Stimulated activated naive B cell treated with anti-CD40 and anti-IgM and Interleukin-4, amounts not matched to agents 10 μg/mL and 1 μg/mL and 100 μg/mL, for 72 hours (primary cell): ENCODE measurements at regions not wholly inside any gene's neighbourhood (a gene's known extent, or its start where the extent isn't known, plus 50 kb on each side); places are given as distances from the start of the nearest gene placed in this dataset.
"Not testable (repeated sequence)": the region's sequence is repeated elsewhere in the genome, so short reads cannot be mapped to it uniquely, and the experiment has no call there.

Experiments
- ATAC-seq, 2 donors: fragments of 150-1000 bp; cut with Tn5 transposase; replicated peaks; 2 replicates each; pipeline ENCODE4 v1.10.0; 2021; ENCODE audit warnings: moderate library complexity in 1 of 2
- DNase-seq: peaks from one replicate; pipeline ENCODE4 v3.0.0; 2021
- H3K27ac Mint-ChIP-seq: one replicate; pipeline ENCODE4 v1.8.0; 2022; ENCODE audit warnings: mild to moderate bottlenecking, mixed read lengths
- H3K27me3 Mint-ChIP-seq, 2 donors: one replicate each; pipeline ENCODE4 v1.8.0; 2022; ENCODE audit warnings: mixed read lengths in 2 of 2
- H3K36me3 Mint-ChIP-seq, 2 donors: one replicate each; pipeline ENCODE4 v1.8.0; 2022; ENCODE audit warnings: mixed read lengths in 2 of 2, mild to moderate bottlenecking in 1 of 2
- H3K4me1 Mint-ChIP-seq, 2 donors: one replicate each; pipeline ENCODE4 v1.8.0; 2022; ENCODE audit warnings: mixed read lengths in 2 of 2, mild to moderate bottlenecking in 1 of 2
- H3K4me3 Mint-ChIP-seq, 2 donors: one replicate each; pipeline ENCODE4 v1.8.0; 2022; ENCODE audit warnings: mild to moderate bottlenecking in 2 of 2, mixed read lengths in 2 of 2, moderate library complexity in 1 of 2
- H3K9me3 Mint-ChIP-seq, 2 donors: one replicate each; pipeline ENCODE4 v1.8.0; 2022; ENCODE audit warnings: mixed read lengths in 2 of 2, mild to moderate bottlenecking in 1 of 2

- peaks cover 17 to 36% of the 10 kb centered on the region in 2 donors for H3K9me3 Mint-ChIP-seq
- ATAC-seq, H3K4me3 Mint-ChIP-seq, H3K4me1 Mint-ChIP-seq, DNase-seq, H3K27ac Mint-ChIP-seq: not testable (repeated sequence)
- peaks cover 0 to 10% of the 10 kb centered on the region in 2 donors for H3K36me3 Mint-ChIP-seq
- peaks cover 8 to 16% of the 10 kb centered on the region in 2 donors for H3K27me3 Mint-ChIP-seq
Observed at GRCh38 chr7:97234494-97234893, 117.0 kb downstream of the SDHAF3 start.

DNA sequence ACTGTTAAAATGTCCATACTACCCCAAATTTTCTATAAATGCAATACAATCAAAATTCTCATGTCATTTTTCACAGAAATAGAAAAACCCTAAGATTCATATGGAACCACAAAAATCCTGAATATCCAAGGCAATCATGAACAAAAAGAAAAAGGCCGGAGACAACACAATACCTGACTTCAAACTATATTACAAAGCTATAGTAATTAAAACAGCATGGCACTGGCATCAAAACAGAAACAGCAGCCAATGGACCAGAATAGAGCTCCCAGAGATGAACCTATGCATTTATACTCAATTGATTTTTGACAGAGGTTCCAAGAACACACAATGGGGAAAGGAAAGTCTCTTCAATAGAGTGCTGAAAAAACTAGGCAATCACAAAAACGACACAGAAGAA is 128.8 kb downstream of the SDHAF3 start:
- H3K27me3 Mint-ChIP-seq: no peaks in the 10 kb centered on the region
- no peak overlapping the region for H3K27ac Mint-ChIP-seq
- H3K9me3 Mint-ChIP-seq: peaks cover 5 to 20% of the 10 kb centered on the region in 2 donors
- no peaks in the 10 kb centered on the region for H3K4me1 Mint-ChIP-seq
- no peak overlapping the region for H3K4me3 Mint-ChIP-seq
- ATAC-seq (no peak), DNase-seq (no peak)
- H3K36me3 Mint-ChIP-seq: no peaks in the 10 kb centered on the region

DNA sequence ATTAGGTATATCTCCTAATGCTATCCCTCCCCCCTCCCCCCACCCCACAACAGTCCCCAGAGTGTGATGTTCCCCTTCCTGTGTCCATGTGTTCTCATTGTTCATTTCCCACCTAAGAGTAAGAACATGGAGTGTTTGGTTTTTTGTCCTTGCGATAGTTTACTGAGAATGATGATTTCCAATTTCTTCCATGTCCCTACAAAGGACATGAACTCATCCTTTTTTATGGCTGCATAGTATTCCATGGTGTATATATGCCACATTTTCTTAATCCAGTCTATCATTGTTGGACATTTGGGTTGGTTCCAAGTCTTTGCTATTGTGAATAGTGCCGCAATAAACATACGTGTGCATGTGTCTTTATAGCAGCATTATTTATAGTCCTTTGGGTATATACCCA is 140.7 kb downstream of the SDHAF3 start:
- H3K36me3 Mint-ChIP-seq, H3K4me3 Mint-ChIP-seq, H3K27ac Mint-ChIP-seq, DNase-seq, H3K9me3 Mint-ChIP-seq, ATAC-seq, H3K4me1 Mint-ChIP-seq, H3K27me3 Mint-ChIP-seq: not testable (repeated sequence)

GRCh38 chr7:97269741-97270140 is 152.2 kb downstream of the SDHAF3 start:
- ATAC-seq (no peak), DNase-seq (no peak)
- Mint-ChIP-seq H3K27me3 (no peaks in the 10 kb centered on the region), H3K9me3 (peaks cover 4 to 6% of the 10 kb centered on the region in 2 donors), H3K27ac (no peak overlapping the region), H3K4me1 (no peaks in the 10 kb centered on the region), H3K36me3 (no peaks in the 10 kb centered on the region), H3K4me3 (no peak overlapping the region)

GRCh38 chr7:97270280-97270679 is 152.8 kb downstream of the SDHAF3 start:
- DNase-seq (no peak), ATAC-seq (no peak)
- no peak overlapping the region for H3K27ac Mint-ChIP-seq
- H3K9me3 Mint-ChIP-seq: peaks cover 4 to 6% of the 10 kb centered on the region in 2 donors
- H3K36me3 Mint-ChIP-seq: no peaks in the 10 kb centered on the region
- H3K4me1 Mint-ChIP-seq: no peaks in the 10 kb centered on the region
- H3K4me3 Mint-ChIP-seq: no peak overlapping the region
- H3K27me3 Mint-ChIP-seq: no peaks in the 10 kb centered on the region

DNA sequence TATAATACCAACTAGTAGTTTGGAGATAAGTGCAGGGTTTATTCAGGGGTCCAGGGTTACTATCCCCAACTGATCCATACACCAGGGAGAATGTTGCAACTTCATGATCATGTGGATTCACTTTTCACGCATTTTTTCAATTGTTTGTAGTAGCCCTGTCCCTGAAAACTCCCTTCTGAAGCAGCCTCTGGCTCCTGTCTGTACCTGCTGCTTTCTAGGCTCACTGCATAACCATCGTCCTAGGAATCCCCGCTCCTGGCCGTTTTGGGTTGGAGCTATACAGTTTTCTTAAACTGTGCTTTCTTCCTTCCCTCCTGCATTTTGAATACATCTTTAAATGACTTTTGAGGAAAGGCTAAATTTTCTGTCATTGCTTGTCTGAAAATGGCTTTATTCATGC is 154.1 kb downstream of the SDHAF3 start:
- Mint-ChIP-seq H3K4me3 (no peak overlapping the region), H3K4me1 (no peaks in the 10 kb centered on the region), H3K27me3 (no peaks in the 10 kb centered on the region), H3K9me3 (peaks cover 4 to 9% of the 10 kb centered on the region in 2 donors), H3K27ac (no peak overlapping the region), H3K36me3 (no peaks in the 10 kb centered on the region)
- ATAC-seq (no peak), DNase-seq (no peak)

- Mint-ChIP-seq H3K27ac (no peak overlapping the region), H3K9me3 (peaks cover 4 to 9% of the 10 kb centered on the region in 2 donors), H3K4me3 (no peak overlapping the region), H3K4me1 (no peaks in the 10 kb centered on the region), H3K27me3 (no peaks in the 10 kb centered on the region), H3K36me3 (no peaks in the 10 kb centered on the region)
- ATAC-seq (peak in 1 of 2 donors; percentile 22), DNase-seq (no peak)
Observed at GRCh38 chr7:97272237-97272975, 154.9 kb downstream of the SDHAF3 start.

DNA sequence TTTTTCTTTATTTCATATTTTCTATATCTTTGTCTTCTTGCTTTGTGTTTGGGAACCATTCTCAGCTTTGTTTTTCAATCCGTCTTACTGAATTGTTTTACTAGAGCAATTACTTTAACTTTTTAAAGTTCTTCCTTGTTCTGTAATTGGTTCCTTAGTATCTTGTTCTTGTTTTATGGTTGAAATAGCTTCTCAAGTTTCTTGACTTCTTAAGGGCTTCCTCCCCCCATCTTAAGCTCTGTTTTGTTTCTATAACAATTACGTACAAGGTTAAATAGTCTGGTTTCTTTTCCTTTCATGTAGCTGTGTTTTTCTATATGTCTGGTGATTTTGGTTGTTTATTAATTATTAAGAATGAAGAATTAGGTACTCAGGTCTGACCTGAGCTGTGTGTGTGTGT is 158.0 kb downstream of the SDHAF3 start:
- DNase-seq: no peak
- H3K9me3 Mint-ChIP-seq: peaks cover 4 to 9% of the 10 kb centered on the region in 2 donors
- H3K36me3 Mint-ChIP-seq: no peaks in the 10 kb centered on the region
- no peak overlapping the region for H3K4me3 Mint-ChIP-seq
- H3K27ac Mint-ChIP-seq: no peak overlapping the region
- H3K4me1 Mint-ChIP-seq: no peaks in the 10 kb centered on the region
- ATAC-seq: no peak
- H3K27me3 Mint-ChIP-seq: no peaks in the 10 kb centered on the region

GRCh38 chr7:97280950-97281349 is 163.5 kb downstream of the SDHAF3 start:
- H3K4me1 Mint-ChIP-seq: no peaks in the 10 kb centered on the region
- no peaks in the 10 kb centered on the region for H3K36me3 Mint-ChIP-seq

DNA sequence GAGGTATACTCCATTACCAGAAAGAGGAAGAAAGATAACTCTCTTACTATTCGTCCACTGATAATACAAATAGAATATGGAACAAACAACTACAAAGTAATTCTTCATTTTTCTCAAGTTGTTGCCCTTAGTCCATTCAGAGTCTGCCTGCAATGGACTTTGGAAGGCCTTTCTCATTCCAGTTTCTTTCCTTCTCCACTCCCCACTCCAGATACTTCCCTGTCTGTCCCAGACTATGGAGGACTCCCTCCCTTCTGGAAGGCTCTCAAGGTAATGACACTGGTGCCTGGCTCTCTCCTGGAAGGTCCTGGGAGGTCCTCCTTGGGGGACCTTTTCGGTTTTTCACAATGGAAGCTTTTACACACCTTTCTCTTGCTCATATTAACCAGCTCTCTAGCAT is 167.8 kb downstream of the SDHAF3 start:
- no peak for ATAC-seq
- Mint-ChIP-seq H3K4me1 (no peaks in the 10 kb centered on the region), H3K27ac (no peak overlapping the region), H3K27me3 (no peaks in the 10 kb centered on the region), H3K4me3 (no peak overlapping the region), H3K9me3 (no peaks in the 10 kb centered on the region), H3K36me3 (no peaks in the 10 kb centered on the region)
- no peak for DNase-seq

More at GRCh38 chr7:97280950-97281349, 163.5 kb downstream of the SDHAF3 start:
- H3K9me3 Mint-ChIP-seq: no peaks in the 10 kb centered on the region
- no peak for ATAC-seq
- H3K4me3 Mint-ChIP-seq: no peak overlapping the region
- no peaks in the 10 kb centered on the region for H3K27me3 Mint-ChIP-seq
- H3K27ac Mint-ChIP-seq: no peak overlapping the region
- DNase-seq: no peak

DNA sequence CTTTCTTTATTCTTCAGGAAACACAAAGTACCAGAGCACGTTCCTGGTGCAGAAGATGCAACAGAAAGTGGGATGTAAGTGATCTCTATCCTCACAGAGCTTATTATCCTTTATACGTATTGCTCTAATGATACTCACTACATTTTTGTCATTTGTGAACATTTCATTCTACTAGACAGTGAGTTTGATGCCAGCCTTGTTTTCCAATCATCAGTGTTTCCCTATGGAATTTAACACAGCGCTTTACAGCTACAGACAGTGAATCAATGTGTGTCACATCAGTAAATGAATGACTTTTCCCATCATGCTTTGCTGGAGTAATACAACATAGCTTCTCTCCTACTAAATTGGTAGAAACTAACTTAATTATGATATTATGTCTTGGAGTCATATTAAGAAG is 175.5 kb downstream of the SDHAF3 start:
- Mint-ChIP-seq H3K4me1 (no peaks in the 10 kb centered on the region), H3K27me3 (no peaks in the 10 kb centered on the region), H3K27ac (no peak overlapping the region), H3K9me3 (no peaks in the 10 kb centered on the region), H3K4me3 (no peak overlapping the region), H3K36me3 (no peaks in the 10 kb centered on the region)
- ATAC-seq (no peak), DNase-seq (no peak)

GRCh38 chr7:97298561-97298960 is 181.1 kb downstream of the SDHAF3 start:
- Mint-ChIP-seq H3K4me3 (no peak overlapping the region), H3K27me3 (no peaks in the 10 kb centered on the region), H3K9me3 (no peaks in the 10 kb centered on the region), H3K27ac (no peak overlapping the region), H3K36me3 (no peaks in the 10 kb centered on the region), H3K4me1 (no peaks in the 10 kb centered on the region)
- DNase-seq: no peak
- no peak for ATAC-seq

DNA sequence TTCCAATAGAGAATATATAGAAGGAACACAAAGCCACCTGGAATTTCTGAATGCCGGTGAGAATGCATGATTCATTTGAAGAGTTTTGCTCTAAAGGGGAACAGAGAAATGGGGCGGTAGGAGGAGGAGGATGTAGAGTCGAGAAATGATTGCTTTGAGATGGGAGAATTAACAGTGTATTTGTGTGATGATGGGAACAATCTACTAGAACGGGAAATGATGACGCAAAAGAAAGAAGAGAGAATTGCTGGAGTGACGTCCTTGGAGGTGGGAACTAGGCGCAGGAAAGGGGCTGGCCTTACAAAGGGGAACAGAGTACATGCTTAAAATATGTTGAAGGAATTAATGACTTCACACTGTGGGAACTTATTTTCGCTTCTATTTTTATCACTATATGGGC is 188.1 kb downstream of the SDHAF3 start:
- H3K4me1 Mint-ChIP-seq: no peaks in the 10 kb centered on the region
- H3K27ac Mint-ChIP-seq: no peak overlapping the region
- DNase-seq: no peak
- H3K27me3 Mint-ChIP-seq: no peaks in the 10 kb centered on the region
- no peak overlapping the region for H3K4me3 Mint-ChIP-seq
- H3K36me3 Mint-ChIP-seq: no peaks in the 10 kb centered on the region
- ATAC-seq: no peak
- peaks cover 0 to 2% of the 10 kb centered on the region in 2 donors for H3K9me3 Mint-ChIP-seq

DNA sequence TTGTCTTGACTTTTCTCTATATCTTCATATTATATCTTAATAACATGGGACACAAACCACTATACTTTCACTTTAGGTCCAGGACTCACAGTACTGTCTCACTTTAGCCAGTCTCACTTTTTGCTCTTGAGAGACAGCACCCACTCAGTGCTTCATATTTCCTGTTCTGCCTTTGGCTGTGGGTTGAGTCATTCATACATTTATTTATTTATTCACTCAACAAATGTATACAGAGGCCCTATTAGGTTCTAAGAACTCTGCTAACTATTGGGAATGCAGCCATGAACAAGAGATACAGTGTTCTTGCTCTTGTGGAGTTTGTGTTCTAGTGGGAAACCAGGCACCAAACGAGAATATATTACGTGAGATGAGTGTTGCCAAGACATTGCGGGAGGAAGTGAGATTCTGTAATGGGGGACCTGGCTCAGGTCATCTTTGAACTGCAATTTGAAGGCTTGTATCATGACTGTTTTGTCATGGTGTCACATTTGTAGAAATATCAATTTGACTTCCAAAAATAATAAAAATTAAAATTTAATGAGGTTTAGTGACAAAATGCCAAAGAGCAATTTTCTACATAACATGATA is 190.1 kb downstream of the SDHAF3 start:
- no peaks in the 10 kb centered on the region for H3K4me1 Mint-ChIP-seq
- H3K36me3 Mint-ChIP-seq: no peaks in the 10 kb centered on the region
- ATAC-seq (no peak), DNase-seq (no peak)
- no peak overlapping the region for H3K27ac Mint-ChIP-seq
- H3K4me3 Mint-ChIP-seq: no peak overlapping the region
- no peaks in the 10 kb centered on the region for H3K27me3 Mint-ChIP-seq
- peaks cover 0 to 3% of the 10 kb centered on the region in 2 donors for H3K9me3 Mint-ChIP-seq

GRCh38 chr7:97313900-97314299 is 196.4 kb downstream of the SDHAF3 start:
- no peaks in the 10 kb centered on the region for H3K27me3 Mint-ChIP-seq
- H3K27ac Mint-ChIP-seq: no peak overlapping the region
- no peaks in the 10 kb centered on the region for H3K4me1 Mint-ChIP-seq
- peaks cover 7 to 10% of the 10 kb centered on the region in 2 donors for H3K9me3 Mint-ChIP-seq
- H3K36me3 Mint-ChIP-seq: no peaks in the 10 kb centered on the region
- ATAC-seq: no peak
- no peak overlapping the region for H3K4me3 Mint-ChIP-seq
- DNase-seq: no peak
